A673 (cell line): ENCODE measurements at regions not wholly inside any gene's neighbourhood (a gene's known extent, or its start where the extent isn't known, plus 50 kb on each side); places are given as distances from the start of the nearest gene placed in this dataset.

Source experiments
- BruUV-seq: library from RNA; stranded (reverse); fragments of 400-500 nt; replicated peaks from 2 replicates; lab custom pipeline; 2021; lab: Mats Ljungman, UMichigan
- CTCF ChIA-PET: fragments of 300-600 bp; sonication (Branson Sonifier 250); formaldehyde crosslinking; loops from one replicate; lab custom pipeline; 2022; ENCODE audit warnings: antibody characterized with exemption; lab: Charles Lee
- POLR2A ChIA-PET: fragments of 300-600 bp; sonication (Branson Sonifier 250); formaldehyde crosslinking; loops from one replicate; lab custom pipeline; 2022; ENCODE audit warnings: antibody characterized with exemption; ENCODE audit not compliant: low non-redundant PET; lab: Charles Lee
- DNase-seq: peaks from one replicate; pipeline ENCODE4 v3.0.0-alpha.2; 2015; ENCODE audit warnings: low spot score
- H3K27ac ChIP-seq: fragments of 200-600 bp; sonication (generic); 2 replicates; pipeline ENCODE4 v1.5.1; 2016; ENCODE audit warnings: mixed run types, low read depth, mild to moderate bottlenecking, mixed read lengths, antibody characterized with exemption, low read length; ENCODE audit not compliant: poor library complexity, severe bottlenecking
- H3K27me3 ChIP-seq: fragments of 200-600 bp; sonication (generic); replicated peaks from 2 replicates; pipeline ENCODE4 v1.6.1; 2017; ENCODE audit warnings: mixed run types, low read depth, mild to moderate bottlenecking, mixed read lengths, antibody characterized with exemption, low read length; ENCODE audit not compliant: insufficient read depth, poor library complexity
- H3K36me3 ChIP-seq: fragments of 200-600 bp; sonication (generic); 2 replicates; pipeline ENCODE4 v1.6.1; 2016; ENCODE audit warnings: mixed run types, mild to moderate bottlenecking, mixed read lengths, antibody characterized with exemption, low read length; ENCODE audit not compliant: insufficient read depth, poor library complexity, severe bottlenecking
- H3K4me1 ChIP-seq: fragments of 200-600 bp; sonication (generic); 2 replicates; pipeline ENCODE4 v1.6.1; 2017; ENCODE audit warnings: mixed run types, mild to moderate bottlenecking, mixed read lengths, antibody characterized with exemption, low read length; ENCODE audit not compliant: insufficient read depth, poor library complexity, severe bottlenecking
- H3K4me3 ChIP-seq: fragments of 200-600 bp; sonication (generic); 2 replicates; pipeline ENCODE4 v1.5.1; 2016; ENCODE audit warnings: low read depth, mixed run types, mild to moderate bottlenecking, mixed read lengths, low read length; ENCODE audit not compliant: poor library complexity, severe bottlenecking
- H3K9me3 ChIP-seq: fragments of 200-600 bp; sonication (generic); 2 replicates; pipeline ENCODE4 v1.6.1; 2016; ENCODE audit warnings: mixed run types, low read depth, mild to moderate bottlenecking, mixed read lengths, antibody characterized with exemption, low read length; ENCODE audit not compliant: poor library complexity, severe bottlenecking
- EZH2 ChIP-seq: fragments of 200-600 bp; sonication (generic); IDR thresholded peaks from 2 replicates; pipeline ENCODE4 v1.6.1; 2017; ENCODE audit warnings: borderline replicate concordance, low read depth, mild to moderate bottlenecking, mixed read lengths, antibody characterized with exemption, low read length; ENCODE audit not compliant: poor library complexity, severe bottlenecking
- intact Hi-C: fragments of 100-400 bp; cut with micrococcal nuclease; formaldehyde crosslinking; loops from one replicate; pipeline ENCODE4 v1.10.0; 2022; ENCODE audit not compliant: unreplicated experiment
- TF ChIP-seq, protein P1 (sequence below): fragments of 300-800, 200-600 bp; sonication (generic); conservative IDR thresholded peaks from 2 replicates; pipeline ENCODE4 v1.5.1; 2017; ENCODE audit warnings: low read depth, mild to moderate bottlenecking, antibody characterized with exemption, low read length, moderate library complexity, mixed read lengths

DNA sequence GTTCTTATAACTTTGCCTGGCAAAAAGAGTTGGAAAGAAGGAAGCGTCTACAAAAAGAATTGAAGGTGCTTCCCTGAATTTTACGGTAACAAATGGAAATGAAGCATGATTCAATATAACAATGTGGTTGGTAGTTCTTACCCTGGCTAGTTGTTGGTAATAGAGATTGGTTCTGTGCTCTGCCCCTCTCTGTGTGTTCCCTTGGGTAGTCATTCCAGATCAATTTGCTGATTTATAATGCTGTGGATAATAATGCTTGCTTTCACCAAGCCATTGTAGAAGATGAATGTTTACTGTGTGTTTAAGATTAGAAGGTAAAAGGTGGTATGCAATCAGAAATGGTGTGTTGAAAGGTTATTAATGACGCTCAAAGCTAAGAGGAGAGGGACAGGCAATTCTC is 577.8 kb upstream of the NXPH2 start:
- H3K9me3 ChIP-seq = no peaks in the 10 kb centered on the region
- POLR2A ChIA-PET = no interaction called here
- BruUV-seq = no TSS peak

GRCh38 chr2:139354518-139354917 is 574.3 kb upstream of the NXPH2 start:
- TF ChIP-seq, protein P1, sequence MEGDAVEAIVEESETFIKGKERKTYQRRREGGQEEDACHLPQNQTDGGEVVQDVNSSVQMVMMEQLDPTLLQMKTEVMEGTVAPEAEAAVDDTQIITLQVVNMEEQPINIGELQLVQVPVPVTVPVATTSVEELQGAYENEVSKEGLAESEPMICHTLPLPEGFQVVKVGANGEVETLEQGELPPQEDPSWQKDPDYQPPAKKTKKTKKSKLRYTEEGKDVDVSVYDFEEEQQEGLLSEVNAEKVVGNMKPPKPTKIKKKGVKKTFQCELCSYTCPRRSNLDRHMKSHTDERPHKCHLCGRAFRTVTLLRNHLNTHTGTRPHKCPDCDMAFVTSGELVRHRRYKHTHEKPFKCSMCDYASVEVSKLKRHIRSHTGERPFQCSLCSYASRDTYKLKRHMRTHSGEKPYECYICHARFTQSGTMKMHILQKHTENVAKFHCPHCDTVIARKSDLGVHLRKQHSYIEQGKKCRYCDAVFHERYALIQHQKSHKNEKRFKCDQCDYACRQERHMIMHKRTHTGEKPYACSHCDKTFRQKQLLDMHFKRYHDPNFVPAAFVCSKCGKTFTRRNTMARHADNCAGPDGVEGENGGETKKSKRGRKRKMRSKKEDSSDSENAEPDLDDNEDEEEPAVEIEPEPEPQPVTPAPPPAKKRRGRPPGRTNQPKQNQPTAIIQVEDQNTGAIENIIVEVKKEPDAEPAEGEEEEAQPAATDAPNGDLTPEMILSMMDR = no peak
- no peak for TF ChIP-seq EZH2
- Histone ChIP-seq H3K27ac (no peak overlapping the region), H3K27me3 (no peaks in the 10 kb centered on the region), H3K36me3 (no peaks in the 10 kb centered on the region), H3K4me1 (no peaks in the 10 kb centered on the region), H3K9me3 (no peaks in the 10 kb centered on the region), H3K4me3 (no peak overlapping the region)
- intact Hi-C loops = loop anchor here (5.0 kb wide), 1 partner anchor 427 kb away; no protein-coding TSS in a partner anchor
- no TSS peak for BruUV-seq
- no peak for DNase-seq
- CTCF ChIA-PET = no interaction called here
- POLR2A ChIA-PET = interaction anchor here (0.7 kb wide), 1 partner anchor 426 kb away, joined by 3 read pairs; no protein-coding TSS in a partner anchor

More for the DNA sequence above, 577.8 kb upstream of the NXPH2 start:
- intact Hi-C loops = no loop called here
- Histone ChIP-seq H3K27me3 (no peaks in the 10 kb centered on the region), H3K4me3 (no peak overlapping the region), H3K4me1 (no peaks in the 10 kb centered on the region), H3K27ac (no peak overlapping the region), H3K36me3 (no peaks in the 10 kb centered on the region)
- DNase-seq = no peak
- TF ChIP-seq, protein P1 = no peak
- no peak for TF ChIP-seq EZH2
- CTCF ChIA-PET = no interaction called here

DNA sequence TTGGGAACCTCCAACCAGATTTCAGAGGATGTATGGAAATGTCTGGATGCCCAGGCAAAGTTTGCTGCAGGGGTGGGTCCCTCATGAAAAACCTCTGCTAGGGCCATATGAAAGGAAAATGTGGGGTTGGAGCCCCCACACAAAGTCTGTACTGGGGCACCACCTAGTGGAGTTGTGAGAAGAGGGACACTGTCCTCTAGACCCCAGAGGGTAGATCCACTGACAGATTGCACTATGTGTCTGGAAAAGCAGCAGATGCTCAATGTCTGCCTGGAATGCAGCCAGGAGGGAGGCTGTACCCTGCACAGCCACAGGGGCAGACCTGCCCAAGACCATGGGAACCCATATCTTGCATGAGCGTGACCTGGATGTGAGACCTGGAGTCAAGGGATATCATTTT is 573.7 kb upstream of the NXPH2 start:
- no peaks in the 10 kb centered on the region for H3K4me1 ChIP-seq
- CTCF ChIA-PET = no interaction called here
- no peak overlapping the region for H3K4me3 ChIP-seq
- H3K9me3 ChIP-seq = no peaks in the 10 kb centered on the region
- DNase-seq = peak; percentile 39
- no peak for TF ChIP-seq EZH2
- TF ChIP-seq, protein P1 = peak; percentile 42; the same call in 1 of the 2 replicates
- H3K36me3 ChIP-seq = no peaks in the 10 kb centered on the region
- BruUV-seq = no TSS peak
- no peak overlapping the region for H3K27ac ChIP-seq
- intact Hi-C loops = loop anchor here (5.0 kb wide), 1 partner anchor 427 kb away; no protein-coding TSS in a partner anchor
- POLR2A ChIA-PET = no interaction called here
- H3K27me3 ChIP-seq = no peaks in the 10 kb centered on the region
